GM19035 (cell line): ENCODE measurements at regions not wholly inside any gene's neighbourhood (a gene's known extent, or its start where the extent isn't known, plus 50 kb on each side); places are given as distances from the start of the nearest gene placed in this dataset.
A peak's percentile ranks its signal among the peaks of the same experiment; 100 is the strongest.

ENCODE experiments used
- ATAC-seq: cut with Tn5 transposase; IDR thresholded peaks from one replicate; pipeline ENCODE4 v1.9.1; 2021; ENCODE audit not compliant: unreplicated experiment

GRCh38 chr5:133831491-133832224, 136.8 kb downstream of the C5orf15 start:
- ATAC-seq = no peak

- no peak for ATAC-seq
Observed at GRCh38 chr5:133830911-133831310, 137.5 kb downstream of the C5orf15 start.

DNA sequence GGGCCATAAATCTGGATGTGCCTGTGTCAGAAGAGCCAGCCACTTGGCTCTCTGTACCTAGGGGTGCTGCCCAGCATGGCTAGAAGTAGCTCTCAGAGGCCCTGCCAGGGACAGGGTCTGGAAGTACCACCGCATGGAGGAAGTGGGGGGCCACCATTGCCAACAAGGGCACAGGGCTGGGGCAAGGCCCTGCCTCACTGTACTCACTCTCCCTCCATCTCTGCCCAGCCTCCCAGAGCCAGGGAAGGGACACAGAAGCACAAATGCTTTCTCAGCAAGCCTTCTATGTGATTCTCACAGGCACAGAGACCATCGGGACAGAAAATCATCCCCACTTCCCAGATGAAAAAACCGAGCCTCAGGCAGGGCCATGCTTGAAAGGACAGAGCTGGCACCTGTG, 138.1 kb downstream of the C5orf15 start:
- ATAC-seq = no peak

GRCh38 chr5:133829786-133830185, 138.6 kb downstream of the C5orf15 start:
- no peak for ATAC-seq

DNA sequence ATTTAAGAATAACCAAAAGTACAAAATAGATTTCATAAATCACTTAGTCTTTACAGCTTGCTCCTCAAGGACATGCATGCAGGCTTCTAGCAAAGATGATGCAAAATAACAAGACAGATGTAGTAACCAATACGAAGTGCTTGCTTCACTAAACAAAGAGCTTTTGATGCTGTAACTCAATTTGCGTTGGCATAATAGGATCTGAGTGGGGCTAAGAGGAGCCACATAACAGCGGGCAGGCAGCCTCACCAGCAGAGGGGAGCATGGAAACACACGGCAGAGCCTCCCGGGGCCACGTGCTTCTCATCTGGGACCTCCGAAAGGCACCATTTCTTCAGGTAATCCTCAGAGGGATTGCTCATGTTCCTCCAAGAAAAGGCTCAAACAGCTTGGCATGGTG, 139.7 kb downstream of the C5orf15 start:
- ATAC-seq = no peak

DNA sequence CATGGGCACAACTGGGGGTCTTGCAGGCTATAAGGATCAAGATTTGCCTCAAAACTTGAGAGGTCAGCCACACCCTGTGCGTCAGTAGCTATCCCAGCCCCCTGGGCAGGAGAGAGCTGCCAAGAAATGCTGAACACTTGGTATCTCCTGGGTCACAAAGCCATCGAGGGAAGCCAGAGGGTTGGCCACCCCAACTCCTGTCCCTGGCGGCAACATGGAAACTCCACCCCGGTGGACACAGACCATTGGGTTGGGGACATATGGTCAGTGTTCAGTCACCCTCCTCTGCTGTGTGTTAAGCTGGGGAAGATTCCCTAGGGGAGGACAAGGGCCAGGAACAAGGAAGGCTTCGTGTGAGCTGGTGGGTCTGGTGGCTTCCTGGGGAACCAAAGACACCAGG, 140.6 kb downstream of the C5orf15 start:
- no peak for ATAC-seq

- no peak for ATAC-seq
Observed at GRCh38 chr5:133827011-133827410, 141.4 kb downstream of the C5orf15 start.

DNA sequence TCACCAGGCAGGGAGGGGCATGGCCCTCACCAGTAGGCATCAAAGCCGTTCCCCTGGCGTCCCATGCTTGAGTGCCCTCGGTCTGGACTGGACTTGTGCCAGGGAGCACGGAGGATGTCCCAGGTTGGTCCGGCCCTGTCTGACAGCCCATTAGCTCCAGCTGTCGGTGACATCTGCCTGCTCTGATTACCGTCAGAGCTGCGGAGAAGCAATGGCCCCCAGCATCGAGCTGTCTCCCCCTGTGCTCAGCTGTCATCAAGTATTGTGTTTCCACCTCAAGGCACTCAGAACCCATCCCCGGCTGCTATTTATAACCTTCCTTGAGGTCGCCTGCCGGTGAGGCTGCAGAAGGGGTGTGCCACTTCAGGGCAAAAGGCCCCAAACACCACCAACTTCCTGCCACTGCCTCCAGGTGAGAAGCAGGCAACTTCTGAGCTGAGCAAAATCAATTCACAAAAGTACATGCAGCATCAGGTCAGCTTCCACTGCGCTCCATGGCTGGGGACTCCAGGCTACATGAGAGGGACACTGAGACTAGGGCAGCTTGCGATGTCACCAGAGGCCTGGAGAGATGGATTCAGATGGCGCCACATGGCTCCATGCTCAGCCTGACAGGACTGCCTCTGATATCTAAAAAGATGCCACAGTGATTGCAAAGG, 142.7 kb downstream of the C5orf15 start:
- peak; percentile 16 for ATAC-seq

- peak; percentile 57 for ATAC-seq
Observed at GRCh38 chr5:133824661-133825254, 143.7 kb downstream of the C5orf15 start.

GRCh38 chr5:133821889-133822288, 146.5 kb downstream of the C5orf15 start:
- no peak for ATAC-seq

DNA sequence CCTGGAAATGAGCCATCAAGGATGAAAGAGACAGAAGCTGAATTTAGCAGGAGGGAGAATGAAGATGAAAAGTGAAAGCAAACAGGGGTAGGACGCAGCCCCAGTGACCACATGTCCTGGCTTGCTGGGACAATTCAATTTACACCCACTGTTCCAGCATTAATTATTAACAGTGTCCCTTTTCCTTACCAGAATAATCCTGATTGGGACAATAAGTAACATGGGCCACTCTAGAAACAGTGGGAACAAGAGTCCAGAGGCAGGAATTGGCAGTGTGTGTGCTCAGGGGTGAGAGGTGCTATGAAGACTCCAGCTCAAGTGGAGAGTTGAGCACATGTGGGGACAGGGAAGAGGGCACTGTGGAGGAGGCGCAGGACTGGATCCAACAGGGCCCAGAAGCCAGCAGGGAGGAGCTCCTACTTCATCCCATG, 147.1 kb downstream of the C5orf15 start:
- no peak for ATAC-seq

GRCh38 chr5:133820507-133820906, 147.9 kb downstream of the C5orf15 start:
- no peak for ATAC-seq

DNA sequence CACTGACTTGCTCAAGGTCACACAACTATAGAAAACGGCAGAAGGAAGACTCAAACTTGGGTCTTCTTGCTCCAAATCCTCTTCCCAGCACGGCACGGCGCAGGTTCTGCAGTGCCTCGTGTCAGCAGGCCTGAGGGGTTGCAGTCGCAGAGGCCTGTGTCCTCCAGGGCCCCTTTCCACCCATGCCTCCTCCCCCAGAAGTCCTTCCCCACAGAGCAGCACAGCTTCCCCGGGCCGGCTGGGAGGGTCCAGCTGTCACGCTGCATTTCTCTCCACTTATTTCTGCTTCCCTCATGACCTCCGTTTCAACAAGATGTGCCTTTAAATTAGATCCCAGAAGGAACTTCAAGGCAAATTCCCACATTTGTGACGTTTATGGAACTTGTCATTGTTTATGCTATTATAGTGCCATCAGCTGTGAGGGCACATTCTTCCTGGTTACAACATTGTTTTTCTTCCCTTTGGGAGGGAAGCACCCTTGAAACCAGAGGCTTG, 148.4 kb downstream of the C5orf15 start:
- ATAC-seq = no peak

DNA sequence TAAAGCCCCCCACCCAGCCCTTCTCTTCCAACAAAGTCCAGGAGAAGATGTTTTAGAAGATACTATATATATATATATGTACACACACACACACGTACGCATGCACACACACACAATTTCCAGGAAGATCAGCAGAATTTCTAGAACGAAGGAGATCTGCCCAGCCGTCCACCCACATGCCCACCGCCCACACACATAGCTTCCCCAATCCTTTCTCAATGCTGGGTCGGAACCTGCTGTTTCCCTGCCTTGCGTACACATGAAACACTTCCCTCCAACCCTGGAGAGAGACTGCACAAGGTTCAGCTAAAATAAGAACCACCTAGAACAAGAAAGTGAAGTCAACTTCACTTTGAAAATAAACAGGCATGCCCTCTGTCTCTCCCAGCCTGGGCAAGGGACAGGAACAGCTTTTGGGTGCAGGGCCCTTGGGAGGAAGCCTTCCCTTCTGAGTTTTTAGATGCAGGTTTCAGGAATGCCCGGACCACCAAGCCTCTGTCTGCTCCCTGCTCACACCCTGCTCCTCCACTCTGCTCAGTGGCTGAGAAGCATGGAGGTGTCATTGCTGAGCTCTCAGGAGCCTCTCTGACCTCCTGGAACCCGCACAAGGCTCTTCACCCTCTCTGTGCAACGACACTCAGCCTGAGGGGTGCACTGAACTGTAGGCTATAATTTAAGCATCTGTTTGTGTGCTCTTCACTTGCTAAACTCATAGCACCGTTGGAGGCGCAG, 149.4 kb downstream of the C5orf15 start:
- no peak for ATAC-seq

- no peak for ATAC-seq
Observed at GRCh38 chr5:133818031-133818431, 150.4 kb downstream of the C5orf15 start.

- no peak for ATAC-seq
Observed at GRCh38 chr5:133817456-133817855, 151.0 kb downstream of the C5orf15 start.

- no peak for ATAC-seq
Observed at GRCh38 chr5:133816791-133817190, 151.6 kb downstream of the C5orf15 start.

- ATAC-seq = no peak
Observed at GRCh38 chr5:133814152-133814551, 154.3 kb downstream of the C5orf15 start.

- ATAC-seq = no peak
Observed at GRCh38 chr5:133811168-133811567, 157.3 kb downstream of the C5orf15 start.

DNA sequence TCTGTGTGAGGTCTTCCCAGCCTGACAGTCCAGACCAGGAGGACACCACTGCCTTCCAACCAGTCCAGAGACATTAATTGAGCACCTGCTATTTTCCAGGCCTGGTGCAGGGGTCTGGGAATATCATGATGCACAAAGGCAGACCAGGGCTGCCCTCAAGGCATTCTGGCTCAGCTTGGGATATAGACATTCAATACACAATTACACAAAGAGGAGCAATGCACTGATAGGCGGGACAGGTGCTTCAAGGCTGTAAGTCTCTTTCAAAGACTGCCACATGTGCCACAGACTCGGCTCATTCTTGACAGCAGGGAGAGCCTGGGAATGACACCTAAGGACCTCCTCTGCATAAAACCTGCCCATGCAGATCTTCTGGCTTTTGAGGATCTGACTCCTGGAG, 158.6 kb downstream of the C5orf15 start:
- ATAC-seq = no peak

GRCh38 chr5:133807348-133807747, 161.1 kb downstream of the C5orf15 start:
- no peak for ATAC-seq
